ENCODE measurements at regions not wholly inside any gene's neighbourhood (a gene's known extent, or its start where the extent isn't known, plus 50 kb on each side); places are given as distances from the start of the nearest gene placed in this dataset.
A peak's percentile ranks its signal among the peaks of the same experiment; 100 is the strongest.

- peak overlapping the region; percentile 44; the same call in 1 of the 2 replicates for H2BK5ac ChIP-seq (ENCODE audit: low read depth, low read length)
- H4K8ac ChIP-seq (ENCODE audit: extremely low read depth, insufficient read depth, low read length): no peak overlapping the region
- H2BK20ac ChIP-seq (ENCODE audit: low read length): no peak overlapping the region
- no peaks in the 10 kb centered on the region; the same call in 1 of the 2 replicates for H3K23me2 ChIP-seq (ENCODE audit: low read depth, low read length)
- no peak overlapping the region for H3K27ac ChIP-seq (ENCODE audit: low read depth, low read length)
- H2AFZ ChIP-seq (ENCODE audit: low read length): peak overlapping the region; percentile 58; the same call in 1 of the 2 replicates
- H4K20me1 ChIP-seq (replicated peaks in 1 of 2; ENCODE audit: control insufficient read depth in 1 of 2, insufficient read depth in 2 of 2, low read length in 2 of 2): no peaks in the 10 kb centered on the region
- H4K91ac ChIP-seq (replicated peaks; ENCODE audit: insufficient read length, low read length): no peak overlapping the region
- H3K27me3 ChIP-seq (replicated peaks in 1 of 4; ENCODE audit: control insufficient read depth in 3 of 4, extremely low read depth in 1 of 4, insufficient read depth in 3 of 4, low read length in 3 of 4): no peaks in the 10 kb centered on the region
- H3K4me1 ChIP-seq (replicated peaks in 1 of 4; ENCODE audit: control insufficient read depth in 3 of 4, insufficient read depth in 4 of 4, low read length in 3 of 4): peaks cover 0 to 5% (median 3%) of the 10 kb centered on the region in 4 experiments; a peak in 3 of 7 replicates
- no peaks in the 10 kb centered on the region for H3K79me1 ChIP-seq (ENCODE audit: low read depth, low read length)
- no peaks in the 10 kb centered on the region for H3K9me3 ChIP-seq (ENCODE audit: insufficient read depth in 2 of 2, low read depth in 1 of 2, low read length in 1 of 2)
- no peak for DNase-seq (ENCODE audit: low read depth in 1 of 2, low spot score in 2 of 2)
- H3K4ac ChIP-seq (replicated peaks; ENCODE audit: insufficient read length, low read depth, low read length): no peak overlapping the region
- H2BK15ac ChIP-seq (ENCODE audit: low read length): no peak overlapping the region
- H3K4me2 ChIP-seq (ENCODE audit: insufficient read depth in 1 of 2, low read depth in 2 of 2, low read length in 2 of 2): no peak overlapping the region
- peak overlapping the region; percentile 54; the same call in 1 of the 2 replicates for H3K18ac ChIP-seq (ENCODE audit: extremely low read depth, low read length)
- no peak overlapping the region for H3K23ac ChIP-seq (ENCODE audit: insufficient read length)
- WGBS, 2 experiments (ENCODE audit: extremely low coverage in 1 of 2, insufficient coverage in 1 of 2, insufficient read length in 1 of 2, insufficient replicate concordance in 2 of 2, low coverage in 1 of 2, low lambda C conversion rate in 2 of 2, missing lambda C conversion rate in 1 of 2): 85% methylated on average over 3 of the region's 3 CpGs; no CpG with 5 or more reads in 1 of the 2 experiments
- no peak overlapping the region for H3K14ac ChIP-seq (ENCODE audit: insufficient read length)
- no peak overlapping the region for H4K5ac ChIP-seq (ENCODE audit: insufficient read length, low read depth, low read length)
- H3K4me3 ChIP-seq (ENCODE audit: extremely low read depth in 1 of 4, insufficient read depth in 2 of 4, low read depth in 3 of 4, low read length in 4 of 4): no peak overlapping the region
- POLR2A ChIA-PET (ENCODE audit: partially characterized antibody): interaction anchor here (0.6 to 1.1 kb wide), 2 partner anchors 41 to 319 kb away, joined by 3 read pairs; no protein-coding TSS in a partner anchor
- H3K79me2 ChIP-seq (ENCODE audit: control insufficient read depth in 1 of 2, insufficient read depth in 2 of 2, low read length in 2 of 2): no peaks in the 10 kb centered on the region
- H3K56ac ChIP-seq (replicated peaks; ENCODE audit: insufficient read length, low read depth, low read length): no peak overlapping the region
- no peak overlapping the region for H2AK5ac ChIP-seq (ENCODE audit: low read depth, low read length)
- FAIRE-seq: no peak
- H2BK120ac ChIP-seq (replicated peaks; ENCODE audit: low read depth, low read length): no peak overlapping the region
- peak overlapping the region; percentile 89; the same call in 1 of the 2 replicates for H2BK12ac ChIP-seq (ENCODE audit: low read depth, low read length)
- H3K36me3 ChIP-seq (ENCODE audit: control insufficient read depth in 2 of 4, insufficient read depth in 4 of 4, low read length in 3 of 4): no peaks in the 10 kb centered on the region
- CTCF ChIA-PET (ENCODE audit: partially characterized antibody): no interaction called here
- H3K9ac ChIP-seq (replicated peaks in 1 of 4; ENCODE audit: extremely low read depth in 1 of 4, low read depth in 3 of 4, low read length in 3 of 4): no peak overlapping the region
- no peak for TF ChIP-seq TCF12 (IDR thresholded peaks at IDR 0.05; ENCODE audit: low read depth, low read length)
- TF ChIP-seq ATF2 (IDR thresholded peaks at IDR 0.05; ENCODE audit: low read length): no peak
- TF ChIP-seq TAF7 (optimal IDR thresholded peaks at IDR 0.05; ENCODE audit: borderline replicate concordance, low read depth, low read length): no peak
- TF ChIP-seq RNF2 (IDR thresholded peaks at IDR 0.05; ENCODE audit: borderline replicate concordance, low read depth, low read length, missing control alignments, poor library complexity, severe bottlenecking): no peak
- TF ChIP-seq KDM4A (IDR thresholded peaks at IDR 0.05; ENCODE audit: low read depth, low read length, severe bottlenecking): no peak
- no peak for TF ChIP-seq SUZ12 (IDR thresholded peaks at IDR 0.05; ENCODE audit: low read length)
- no peak for TF ChIP-seq RAD21 (IDR thresholded peaks at IDR 0.05 in 1 of 2, conservative IDR thresholded peaks at IDR 0.05 in 1 of 2; ENCODE audit: low read depth in 2 of 2, low read length in 2 of 2)
- no peak for TF ChIP-seq YY1 (IDR thresholded peaks at IDR 0.05; ENCODE audit: low read depth, low read length)
- TF ChIP-seq CBX5 (IDR thresholded peaks at IDR 0.05; ENCODE audit: low read depth, low read length): no peak
- no peak for TF ChIP-seq HDAC2 (IDR thresholded peaks at IDR 0.05; ENCODE audit: borderline replicate concordance in 1 of 2, low read depth in 2 of 2, low read length in 2 of 2)
- TF ChIP-seq TAF1 (IDR thresholded peaks at IDR 0.05; ENCODE audit: low read depth, low read length): no peak
Measured at GRCh38 chr4:148842843-148843242, 400.6 kb upstream of the NR3C2 start.

Data from H1 (cell line).